Stimulated activated CD4-positive, alpha-beta T cell treated with anti-CD3 and anti-CD28 coated beads, Interleukin-4, amount 100 ng/mL, for 24 hours (primary cell): ENCODE measurements at regions not wholly inside any gene's neighbourhood (a gene's known extent, or its start where the extent isn't known, plus 50 kb on each side); places are given as distances from the start of the nearest gene placed in this dataset.
"Not testable (repeated sequence)": the region's sequence is repeated elsewhere in the genome, so short reads cannot be mapped to it uniquely, and the experiment has no call there.

Experiments used
- DNase-seq: peaks from one replicate; pipeline ENCODE4 v3.0.0-alpha.2; 2020

GRCh38 chr16:60078819-60079218 is 1344.7 kb upstream of the GOT2 start:
- not testable (repeated sequence) for DNase-seq

GRCh38 chr16:60077861-60078260 is 1343.7 kb upstream of the GOT2 start:
- DNase-seq, result no peak

DNA sequence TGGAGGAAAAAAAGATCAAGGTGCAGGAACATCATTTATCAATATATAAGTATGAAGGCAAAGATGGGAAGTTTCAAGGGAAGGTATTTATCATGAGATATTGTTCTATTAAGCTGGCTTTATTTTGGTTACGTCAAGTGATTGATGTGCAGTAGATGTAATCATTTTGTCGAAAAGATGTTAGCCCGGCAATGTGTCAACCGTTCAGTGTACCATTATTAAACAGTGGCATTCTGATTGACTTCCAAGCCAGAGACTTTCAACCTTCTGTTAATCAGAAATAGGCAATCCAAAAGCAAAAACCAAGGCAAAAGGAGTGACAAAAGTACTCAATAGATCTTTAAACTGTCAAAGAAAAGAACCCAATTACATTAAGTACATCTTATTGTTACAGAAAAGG is 1340.3 kb upstream of the GOT2 start:
- no peak for DNase-seq

GRCh38 chr16:60073376-60073775 is 1339.3 kb upstream of the GOT2 start:
- no peak for DNase-seq

GRCh38 chr16:60064026-60064425 is 1329.9 kb upstream of the GOT2 start:
- no peak for DNase-seq

DNA sequence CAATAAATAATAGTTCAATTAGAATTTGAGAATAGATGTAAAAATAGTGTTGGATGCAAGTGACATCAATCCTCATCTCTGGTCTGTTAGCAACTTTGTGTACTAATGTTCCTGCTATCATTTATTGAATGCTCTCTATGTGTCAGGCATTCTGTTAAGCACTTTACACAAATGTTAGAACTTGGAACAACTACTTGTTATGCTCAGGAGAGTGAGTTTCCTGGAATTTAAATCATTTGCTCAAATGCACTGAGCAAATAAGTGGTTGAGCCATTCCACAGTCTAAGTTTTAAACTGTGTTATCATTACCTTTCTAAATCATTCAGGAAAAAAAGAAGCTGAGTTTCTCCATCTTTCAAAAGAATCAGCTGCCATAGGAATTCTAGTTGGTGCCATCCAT is 1327.3 kb upstream of the GOT2 start:
- DNase-seq, result no peak

DNA sequence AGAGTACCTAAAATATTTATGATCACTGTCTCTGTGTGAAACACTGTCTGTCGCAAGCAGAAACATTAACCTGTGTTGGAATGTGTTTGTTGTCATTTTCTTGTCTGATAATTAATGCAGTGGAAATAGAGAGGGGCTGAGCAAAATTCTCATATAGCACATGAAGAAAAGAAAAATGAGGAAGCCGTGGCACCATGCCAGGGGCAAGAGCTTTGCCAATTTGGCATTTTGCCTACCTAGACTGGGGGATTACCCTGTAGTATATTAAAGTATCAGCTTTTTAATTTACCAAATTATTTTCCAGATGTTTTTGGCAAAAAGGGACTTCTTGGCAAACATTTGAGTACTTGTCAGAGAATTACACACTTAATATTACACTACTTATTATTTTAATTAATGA is 1326.6 kb upstream of the GOT2 start:
- no peak for DNase-seq

DNA sequence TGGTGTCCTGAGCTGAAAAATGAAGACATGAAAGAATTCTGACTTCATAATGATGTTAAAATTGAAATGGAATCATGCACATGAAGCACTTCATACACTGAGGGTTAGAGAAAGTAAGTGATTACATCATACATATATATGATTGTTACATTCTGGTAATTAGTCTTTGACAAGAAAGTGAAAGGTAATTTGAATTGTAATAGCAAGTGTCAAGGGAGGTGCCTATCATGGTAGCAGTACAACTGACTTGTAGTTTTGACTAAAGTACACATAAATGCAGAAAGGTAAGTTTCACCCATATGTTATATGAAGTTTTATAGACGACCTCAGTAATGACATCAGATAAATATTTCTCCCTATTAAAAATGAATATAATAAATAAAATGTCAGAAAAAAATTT is 1325.0 kb upstream of the GOT2 start:
- DNase-seq, result no peak

DNA sequence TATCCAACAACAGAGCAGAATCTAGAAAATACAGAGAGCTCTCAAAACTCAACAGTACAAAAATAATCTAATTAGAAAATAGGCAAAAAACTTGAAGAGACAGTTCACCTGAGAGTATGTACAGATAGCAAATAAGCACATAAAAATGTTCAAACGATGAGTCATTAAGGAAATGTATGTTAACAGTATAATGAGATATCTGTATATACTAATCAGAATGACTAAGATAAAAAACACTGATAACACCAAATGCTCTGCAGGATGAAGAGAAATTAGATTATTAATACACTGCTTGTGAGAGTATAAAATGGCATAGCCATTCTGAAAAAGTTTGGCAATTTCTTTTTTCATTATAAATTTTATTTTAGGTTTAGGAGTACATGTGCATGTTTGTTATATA is 1307.6 kb upstream of the GOT2 start:
- DNase-seq, result no peak

DNA sequence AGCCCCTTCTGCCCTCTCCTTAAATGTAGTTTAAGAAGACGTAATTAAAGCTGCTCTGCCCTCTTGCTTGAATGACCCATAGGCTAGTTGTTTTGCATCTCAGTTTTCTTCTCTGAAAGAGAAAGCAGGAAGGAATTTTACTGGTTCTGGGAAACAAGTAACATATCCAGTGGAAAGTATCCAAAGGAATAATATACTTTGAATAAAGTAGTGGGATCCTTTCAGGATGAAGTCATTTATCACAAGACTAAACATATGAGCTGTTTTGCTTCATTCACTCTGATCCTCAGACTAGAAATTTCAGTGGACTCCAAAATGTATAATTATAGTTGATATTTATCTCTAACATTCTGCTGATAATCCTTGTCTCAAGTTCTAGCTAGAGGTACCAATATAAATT is 1297.6 kb upstream of the GOT2 start:
- no peak for DNase-seq

- no peak for DNase-seq
Observed at GRCh38 chr16:60027351-60027750, 1293.2 kb upstream of the GOT2 start.

DNA sequence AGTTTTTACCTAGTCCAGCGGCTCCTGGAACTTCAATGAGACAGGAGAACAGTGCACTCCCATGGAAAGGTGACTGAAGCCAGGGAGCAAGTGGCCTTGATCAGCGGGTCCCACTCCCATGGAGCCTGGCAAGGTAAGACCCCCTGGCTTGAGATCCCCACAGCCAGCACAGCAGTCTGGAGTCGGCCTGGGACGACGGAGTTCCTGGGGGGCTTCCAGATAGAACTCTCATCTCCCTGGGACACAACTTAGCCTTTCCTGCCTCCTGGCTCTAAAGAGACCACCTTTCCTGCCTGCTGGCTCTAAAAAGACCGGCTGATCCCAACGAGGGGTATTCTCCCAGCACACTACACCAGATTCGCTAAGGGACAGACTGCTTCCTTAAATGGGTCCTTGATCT is 1279.0 kb upstream of the GOT2 start:
- no peak for DNase-seq

DNA sequence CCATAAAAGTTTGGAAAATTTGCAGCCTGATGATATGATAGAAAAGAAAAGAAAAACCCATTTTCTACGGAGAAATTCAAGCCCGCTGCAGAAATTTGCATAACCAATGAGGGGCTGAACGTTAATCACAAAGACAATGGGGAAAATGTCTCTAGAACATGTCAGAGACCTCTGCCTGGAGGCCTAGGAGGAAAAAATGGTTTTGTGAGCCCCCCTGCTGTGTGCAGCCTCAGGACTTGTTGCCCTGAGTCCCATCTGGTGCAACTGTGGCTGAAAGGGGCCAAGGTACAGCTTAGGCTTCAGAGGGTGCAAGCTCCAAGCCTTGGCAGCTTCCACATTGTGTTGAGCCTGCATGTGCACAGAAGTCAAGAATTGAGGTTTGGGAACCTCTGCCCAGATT is 1267.4 kb upstream of the GOT2 start:
- no peak for DNase-seq

DNA sequence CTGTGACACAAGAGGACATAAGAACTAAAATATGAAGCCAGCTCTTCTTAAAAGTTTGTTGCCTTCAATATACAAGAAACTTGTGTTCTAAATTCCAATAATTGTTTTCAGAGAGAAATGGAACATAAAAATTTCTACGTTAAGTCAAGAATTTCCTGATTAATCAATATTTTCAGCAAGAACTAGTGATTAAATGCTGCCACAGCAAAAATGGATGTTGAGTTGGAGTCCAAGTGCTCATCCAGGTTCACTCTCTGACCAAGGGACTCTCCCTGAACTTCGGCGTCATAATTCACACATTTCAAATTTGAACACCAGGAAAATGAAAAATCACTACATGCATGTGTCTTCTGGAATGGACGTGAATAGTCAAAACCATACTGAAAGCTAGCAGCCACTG is 1263.6 kb upstream of the GOT2 start:
- DNase-seq, result no peak

DNA sequence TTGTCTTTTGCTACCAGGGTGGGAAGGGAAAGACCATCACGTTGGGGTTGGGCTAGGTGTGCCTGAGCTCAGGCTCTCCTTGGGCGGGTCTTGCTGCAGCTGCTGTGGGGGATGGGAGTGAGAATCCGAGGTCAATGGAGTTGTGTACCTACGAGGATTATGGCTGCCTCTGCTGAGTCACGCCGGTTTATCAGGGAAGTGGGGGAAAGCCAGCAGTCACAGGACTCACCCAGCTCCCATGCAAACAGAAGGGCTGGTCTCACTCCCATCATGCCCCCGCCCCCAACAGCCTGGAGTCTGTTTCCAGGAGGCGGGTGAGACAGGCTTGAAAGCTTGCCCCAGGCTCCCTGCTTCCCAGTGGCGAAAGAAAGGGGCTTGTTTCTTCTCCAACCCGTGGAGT is 1259.0 kb upstream of the GOT2 start:
- DNase-seq, result no peak

- no peak for DNase-seq
Observed at GRCh38 chr16:59991171-59991570, 1257.1 kb upstream of the GOT2 start.

DNA sequence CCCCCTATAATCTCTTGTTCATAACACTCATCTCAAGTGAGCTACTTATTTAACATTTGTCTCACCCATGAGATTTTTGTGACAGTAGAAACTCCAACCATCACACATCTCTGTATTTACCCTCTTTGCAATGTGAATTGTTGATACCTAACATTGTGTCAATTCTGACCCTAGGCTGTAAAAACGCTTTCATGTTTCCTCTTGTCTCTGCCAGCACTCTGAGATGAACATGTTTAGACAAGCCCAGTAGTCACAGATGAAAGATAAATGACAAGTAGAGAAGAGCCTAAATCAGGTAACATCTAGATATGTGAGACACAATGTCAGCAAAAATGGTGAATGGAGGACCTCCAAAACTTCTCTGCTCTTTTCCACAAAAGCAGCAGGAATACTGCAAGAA is 1254.5 kb upstream of the GOT2 start:
- DNase-seq, result no peak

GRCh38 chr16:59975953-59976352 is 1241.8 kb upstream of the GOT2 start:
- DNase-seq, result no peak

GRCh38 chr16:59973966-59974365 is 1239.8 kb upstream of the GOT2 start:
- DNase-seq, result no peak

DNA sequence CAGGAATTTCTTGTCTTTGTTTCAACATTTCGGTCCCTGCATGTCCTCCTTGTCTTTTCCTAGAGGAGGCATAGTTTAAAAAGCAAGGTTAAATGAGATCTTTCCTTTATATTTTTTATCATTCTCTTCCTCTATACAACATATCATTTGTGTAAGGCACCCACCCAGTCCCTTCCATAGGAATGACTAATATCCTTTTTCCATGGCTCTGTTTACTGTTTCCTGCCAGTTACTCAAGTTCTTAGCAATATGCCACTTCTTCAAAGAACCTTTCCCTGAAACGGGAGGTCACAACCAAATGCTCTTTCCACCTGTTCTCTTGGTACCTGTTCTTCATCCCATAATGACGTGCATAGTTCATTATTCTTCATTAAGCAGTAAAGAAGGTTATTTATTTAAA is 1237.1 kb upstream of the GOT2 start:
- no peak for DNase-seq

- DNase-seq, result no peak
Observed at GRCh38 chr16:59964232-59964924, 1230.3 kb upstream of the GOT2 start.

DNA sequence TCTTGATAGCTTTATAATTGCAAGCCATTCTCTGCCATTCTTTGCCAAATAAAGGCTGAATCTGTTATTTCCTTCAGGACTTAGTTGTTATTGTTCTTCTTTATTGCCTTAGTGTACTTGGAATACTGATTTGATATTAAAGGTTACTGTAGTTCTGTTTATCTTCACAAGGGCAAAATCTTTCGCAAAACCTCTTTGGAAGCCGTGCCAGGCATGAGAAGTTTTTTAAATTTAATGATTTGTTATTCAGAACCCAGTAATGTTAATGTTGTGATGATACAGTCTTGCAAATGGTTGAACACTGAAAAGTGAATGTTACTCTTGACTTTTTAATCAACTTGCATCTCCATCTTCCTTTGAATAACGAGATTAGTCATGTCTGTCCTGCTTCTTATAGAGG is 1225.2 kb upstream of the GOT2 start:
- DNase-seq, result no peak

DNA sequence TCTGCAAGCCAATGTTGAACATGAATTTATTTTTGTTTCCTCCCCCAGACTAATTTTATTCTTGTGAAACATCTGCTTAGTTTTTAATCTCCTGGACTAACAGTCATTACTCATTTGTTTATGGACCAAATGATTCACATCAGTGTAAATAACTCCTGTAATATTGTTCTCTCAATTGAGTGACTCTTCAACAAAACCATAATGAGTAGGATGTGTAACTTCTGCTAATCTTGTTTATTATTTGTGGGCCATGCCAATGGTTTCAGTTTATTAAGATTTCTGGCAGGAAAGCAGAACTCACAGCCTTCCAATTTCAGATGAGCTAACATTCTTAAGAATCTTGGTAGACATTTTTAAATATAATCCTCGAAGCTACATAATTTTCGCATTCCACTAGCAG is 1216.3 kb upstream of the GOT2 start:
- no peak for DNase-seq

GRCh38 chr16:59944041-59944440 is 1209.9 kb upstream of the GOT2 start:
- not testable (repeated sequence) for DNase-seq

- DNase-seq, result no peak
Observed at GRCh38 chr16:59941594-59941993, 1207.5 kb upstream of the GOT2 start.

- no peak for DNase-seq
Observed at GRCh38 chr16:59920054-59920453, 1185.9 kb upstream of the GOT2 start.
